Tibial artery (tissue), 4 donors: ENCODE measurements at regions not wholly inside any gene's neighbourhood (a gene's known extent, or its start where the extent isn't known, plus 50 kb on each side); places are given as distances from the start of the nearest gene placed in this dataset.

Experiments used
- DNase-seq, 2 donors: peaks; one replicate each; pipeline ENCODE4 v3.0.0-alpha.2; 2019
- H3K27ac ChIP-seq, 2 donors: fragments of 200-600 bp; sonication (generic) in 1 of 2; 1 replicate in 1 of 2; 2 replicates in 1 of 2; pipeline ENCODE4 v1.5.1; 2018 to 2019; ENCODE audit warnings: mild to moderate bottlenecking in 1 of 2
- H3K27me3 ChIP-seq, 2 donors: fragments of 200-600 bp; sonication (generic) in 1 of 2; one replicate each; pipeline versions ENCODE4 v1.5.1 to v1.6.0; 2016 to 2019
- H3K36me3 ChIP-seq, 3 donors: fragments of 200-600 bp; sonication (generic) in 2 of 3; one replicate each; pipeline ENCODE4 v1.5.1; 2016 to 2019; ENCODE audit warnings: mild to moderate bottlenecking in 2 of 3
- H3K4me1 ChIP-seq, 4 donors: fragments of 200-600 bp; sonication (generic) in 2 of 4; 1 replicate in 3 of 4; 2 replicates in 1 of 4; pipeline ENCODE4 v1.5.1; 2016 to 2019
- H3K4me3 ChIP-seq, 2 donors: fragments of 200-600 bp; sonication (generic) in 1 of 2; 1 replicate in 1 of 2; 2 replicates in 1 of 2; pipeline ENCODE4 v1.5.1; 2018 to 2019; ENCODE audit warnings: mild to moderate bottlenecking in 2 of 2
- H3K9me3 ChIP-seq, 3 donors: fragments of 200-600 bp; sonication (generic) in 1 of 3; one replicate each; pipeline ENCODE4 v1.5.1; 2016 to 2019
- CTCF ChIP-seq, 2 experiments: fragments of 200-600 bp in 1 of 2; fragments of 450-650 bp in 1 of 2; IDR thresholded peaks; one replicate each; pipeline ENCODE4 v1.5.1; 2017 to 2019; ENCODE audit warnings: antibody characterized with exemption in 2 of 2, mild to moderate bottlenecking in 1 of 2, moderate library complexity in 1 of 2
- intact Hi-C: fragments of 100-400 bp; cut with DNase I; formaldehyde crosslinking; loops from one replicate; pipeline ENCODE4 v1.15.0; 2023; ENCODE audit warnings: low total_unique reads

GRCh38 chr2:204027091-204027490, 90.5 kb downstream of the ICOS start:
- no peak for DNase-seq
- no peak for TF ChIP-seq CTCF (IDR thresholded peaks at IDR 0.05)
- intact Hi-C loops, result no loop called here
- Histone ChIP-seq H3K27me3 (no peaks in the 10 kb centered on the region), H3K4me1 (peaks cover 0 to 37% (median 14%) of the 10 kb centered on the region in 4 donors), H3K36me3 (no peaks in the 10 kb centered on the region), H3K27ac (no peak overlapping the region), H3K4me3 (no peak overlapping the region), H3K9me3 (no peaks in the 10 kb centered on the region)

- Histone ChIP-seq H3K4me1 (peaks cover 0 to 21% (median 3%) of the 10 kb centered on the region in 4 donors), H3K4me3 (no peak overlapping the region), H3K36me3 (no peaks in the 10 kb centered on the region), H3K27me3 (no peaks in the 10 kb centered on the region), H3K9me3 (no peaks in the 10 kb centered on the region), H3K27ac (no peak overlapping the region)
- no peak for DNase-seq
- intact Hi-C loops, result no loop called here
- no peak for TF ChIP-seq CTCF (IDR thresholded peaks at IDR 0.05)
Observed at GRCh38 chr2:204030322-204030721, 93.8 kb downstream of the ICOS start.

GRCh38 chr2:204031056-204031455, 94.5 kb downstream of the ICOS start:
- intact Hi-C loops, result no loop called here
- no peak for TF ChIP-seq CTCF (IDR thresholded peaks at IDR 0.05)
- Histone ChIP-seq H3K27ac (no peak overlapping the region), H3K4me1 (peaks cover 0 to 21% (median 3%) of the 10 kb centered on the region in 4 donors), H3K4me3 (no peak overlapping the region), H3K36me3 (no peaks in the 10 kb centered on the region), H3K27me3 (no peaks in the 10 kb centered on the region), H3K9me3 (no peaks in the 10 kb centered on the region)
- DNase-seq, result no peak

GRCh38 chr2:204032301-204032700, 95.7 kb downstream of the ICOS start:
- Histone ChIP-seq H3K4me3 (no peak overlapping the region), H3K27ac (no peak overlapping the region), H3K27me3 (no peaks in the 10 kb centered on the region), H3K36me3 (no peaks in the 10 kb centered on the region), H3K4me1 (peaks cover 0 to 21% (median 3%) of the 10 kb centered on the region in 4 donors), H3K9me3 (no peaks in the 10 kb centered on the region)
- DNase-seq, result no peak
- no peak for TF ChIP-seq CTCF (IDR thresholded peaks at IDR 0.05)
- intact Hi-C loops, result no loop called here

- Histone ChIP-seq H3K4me1 (peaks cover 0 to 21% (median 3%) of the 10 kb centered on the region in 4 donors), H3K4me3 (no peak overlapping the region), H3K9me3 (no peaks in the 10 kb centered on the region), H3K27ac (no peak overlapping the region), H3K36me3 (no peaks in the 10 kb centered on the region), H3K27me3 (no peaks in the 10 kb centered on the region)
- DNase-seq, result no peak
- intact Hi-C loops, result no loop called here
- no peak for TF ChIP-seq CTCF (IDR thresholded peaks at IDR 0.05)
Observed at GRCh38 chr2:204033611-204034495, 97.3 kb downstream of the ICOS start.
